Activated T-helper 1 cell treated with anti-CD3 and anti-CD28 coated beads, Interleukin-12 subunit alpha, Interleukin-12 subunit beta, Interleukin-2, Interleukin-4 antibody, amounts not matched to agents 30 ng/mL and 10 ng/mL and 1 ng/mL, durations not matched to agents 14 hours and 24 hours and 36 hours (primary cell): ENCODE measurements at regions not wholly inside any gene's neighbourhood (a gene's known extent, or its start where the extent isn't known, plus 50 kb on each side); places are given as distances from the start of the nearest gene placed in this dataset.

ENCODE experiments used
- DNase-seq: peaks from one replicate; pipeline ENCODE4 v3.0.0; 2021; ENCODE audit warnings: low spot score
- H3K27ac Mint-ChIP-seq: one replicate; pipeline ENCODE4 v1.8.0; 2021; ENCODE audit warnings: mild to moderate bottlenecking, mixed read lengths
- H3K27me3 Mint-ChIP-seq: one replicate; pipeline ENCODE4 v1.8.0; 2022; ENCODE audit warnings: mild to moderate bottlenecking, moderate library complexity, mixed read lengths; ENCODE audit not compliant: insufficient read depth
- H3K36me3 Mint-ChIP-seq: one replicate; pipeline ENCODE4 v1.8.0; 2021; ENCODE audit warnings: low read depth, mixed read lengths
- H3K4me1 Mint-ChIP-seq: one replicate; pipeline ENCODE4 v1.8.0; 2021; ENCODE audit warnings: low read depth, mixed read lengths
- H3K4me3 Mint-ChIP-seq: one replicate; pipeline ENCODE4 v1.8.0; 2021; ENCODE audit warnings: mild to moderate bottlenecking, moderate library complexity, mixed read lengths
- H3K9me3 Mint-ChIP-seq: one replicate; pipeline ENCODE4 v1.8.0; 2021; ENCODE audit warnings: mixed read lengths
- intact Hi-C: fragments of 100-400 bp; cut with micrococcal nuclease; formaldehyde crosslinking; loops from one replicate; pipeline ENCODE4 v1.15.1; 2024

GRCh38 chr21:17738176-17738953, 80.8 kb downstream of the C21orf91 start:
- no peak for DNase-seq
- no peaks in the 10 kb centered on the region for H3K27me3 Mint-ChIP-seq
- no peak overlapping the region for H3K27ac Mint-ChIP-seq
- H3K9me3 Mint-ChIP-seq: peaks cover 18% of the 10 kb centered on the region
- H3K4me1 Mint-ChIP-seq: peaks cover 13% of the 10 kb centered on the region
- H3K4me3 Mint-ChIP-seq: no peak overlapping the region
- peaks cover 4% of the 10 kb centered on the region for H3K36me3 Mint-ChIP-seq
- intact Hi-C loops: no loop called here

GRCh38 chr21:17736072-17736471, 83.1 kb downstream of the C21orf91 start:
- intact Hi-C loops: no loop called here
- peaks cover 3% of the 10 kb centered on the region for H3K36me3 Mint-ChIP-seq
- peaks cover 6% of the 10 kb centered on the region for H3K4me1 Mint-ChIP-seq
- H3K27ac Mint-ChIP-seq: no peak overlapping the region
- no peak for DNase-seq
- no peaks in the 10 kb centered on the region for H3K27me3 Mint-ChIP-seq
- no peak overlapping the region for H3K4me3 Mint-ChIP-seq
- peaks cover 3% of the 10 kb centered on the region for H3K9me3 Mint-ChIP-seq

GRCh38 chr21:17733209-17733608, 85.9 kb downstream of the C21orf91 start:
- H3K4me3 Mint-ChIP-seq: no peak overlapping the region
- DNase-seq: no peak
- intact Hi-C loops: no loop called here
- no peak overlapping the region for H3K27ac Mint-ChIP-seq
- H3K4me1 Mint-ChIP-seq: peaks cover 9% of the 10 kb centered on the region
- H3K36me3 Mint-ChIP-seq: peaks cover 3% of the 10 kb centered on the region
- peaks cover 3% of the 10 kb centered on the region for H3K9me3 Mint-ChIP-seq
- no peaks in the 10 kb centered on the region for H3K27me3 Mint-ChIP-seq

- peaks cover 9% of the 10 kb centered on the region for H3K4me1 Mint-ChIP-seq
- H3K36me3 Mint-ChIP-seq: peaks cover 3% of the 10 kb centered on the region
- H3K4me3 Mint-ChIP-seq: no peak overlapping the region
- no peaks in the 10 kb centered on the region for H3K27me3 Mint-ChIP-seq
- no peak overlapping the region for H3K27ac Mint-ChIP-seq
- intact Hi-C loops: no loop called here
- DNase-seq: no peak
- no peaks in the 10 kb centered on the region for H3K9me3 Mint-ChIP-seq
Measured at GRCh38 chr21:17732306-17732705, 86.8 kb downstream of the C21orf91 start.

GRCh38 chr21:17731554-17731953, 87.6 kb downstream of the C21orf91 start:
- no peaks in the 10 kb centered on the region for H3K27me3 Mint-ChIP-seq
- H3K4me3 Mint-ChIP-seq: no peak overlapping the region
- H3K36me3 Mint-ChIP-seq: peaks cover 3% of the 10 kb centered on the region
- no peak for DNase-seq
- H3K9me3 Mint-ChIP-seq: no peaks in the 10 kb centered on the region
- peaks cover 9% of the 10 kb centered on the region for H3K4me1 Mint-ChIP-seq
- intact Hi-C loops: no loop called here
- H3K27ac Mint-ChIP-seq: no peak overlapping the region

- Mint-ChIP-seq H3K27ac (no peak overlapping the region), H3K4me3 (no peak overlapping the region), H3K4me1 (peaks cover 9% of the 10 kb centered on the region), H3K27me3 (no peaks in the 10 kb centered on the region), H3K36me3 (peaks cover 3% of the 10 kb centered on the region), H3K9me3 (no peaks in the 10 kb centered on the region)
- DNase-seq: no peak
- intact Hi-C loops: no loop called here
Measured at GRCh38 chr21:17730782-17731181, 88.4 kb downstream of the C21orf91 start.

GRCh38 chr21:17729455-17729854, 89.7 kb downstream of the C21orf91 start:
- Mint-ChIP-seq H3K4me1 (peaks cover 9% of the 10 kb centered on the region), H3K27me3 (no peaks in the 10 kb centered on the region), H3K9me3 (no peaks in the 10 kb centered on the region), H3K4me3 (no peak overlapping the region), H3K27ac (no peak overlapping the region), H3K36me3 (no peaks in the 10 kb centered on the region)
- no peak for DNase-seq
- intact Hi-C loops: no loop called here

- Mint-ChIP-seq H3K4me1 (peaks cover 9% of the 10 kb centered on the region), H3K9me3 (no peaks in the 10 kb centered on the region), H3K4me3 (no peak overlapping the region), H3K27me3 (no peaks in the 10 kb centered on the region), H3K27ac (no peak overlapping the region), H3K36me3 (no peaks in the 10 kb centered on the region)
- DNase-seq: no peak
- intact Hi-C loops: no loop called here
Measured at GRCh38 chr21:17727361-17727760, 91.8 kb downstream of the C21orf91 start.

- peaks cover 9% of the 10 kb centered on the region for H3K4me1 Mint-ChIP-seq
- no peak overlapping the region for H3K27ac Mint-ChIP-seq
- intact Hi-C loops: no loop called here
- no peaks in the 10 kb centered on the region for H3K36me3 Mint-ChIP-seq
- no peaks in the 10 kb centered on the region for H3K9me3 Mint-ChIP-seq
- no peak for DNase-seq
- no peaks in the 10 kb centered on the region for H3K27me3 Mint-ChIP-seq
- H3K4me3 Mint-ChIP-seq: no peak overlapping the region
Measured at GRCh38 chr21:17726047-17726829, 92.9 kb downstream of the C21orf91 start.

- Mint-ChIP-seq H3K36me3 (no peaks in the 10 kb centered on the region), H3K27me3 (no peaks in the 10 kb centered on the region), H3K4me3 (no peak overlapping the region), H3K4me1 (no peaks in the 10 kb centered on the region), H3K27ac (no peak overlapping the region), H3K9me3 (no peaks in the 10 kb centered on the region)
- DNase-seq: no peak
- intact Hi-C loops: no loop called here
Measured at GRCh38 chr21:17725339-17725738, 93.8 kb downstream of the C21orf91 start.

- Mint-ChIP-seq H3K36me3 (peaks cover 5% of the 10 kb centered on the region), H3K27me3 (peaks cover 3% of the 10 kb centered on the region), H3K4me3 (no peak overlapping the region), H3K4me1 (peaks cover 28% of the 10 kb centered on the region), H3K27ac (no peak overlapping the region), H3K9me3 (peaks cover 26% of the 10 kb centered on the region)
- no peak for DNase-seq
- intact Hi-C loops: no loop called here
Measured at GRCh38 chr21:17712887-17713286, 100.2 kb upstream of the BTG3 start.

GRCh38 chr21:17711896-17712295, 99.2 kb upstream of the BTG3 start:
- H3K36me3 Mint-ChIP-seq: peaks cover 10% of the 10 kb centered on the region
- peaks cover 3% of the 10 kb centered on the region for H3K27me3 Mint-ChIP-seq
- H3K4me1 Mint-ChIP-seq: peaks cover 31% of the 10 kb centered on the region
- no peak overlapping the region for H3K4me3 Mint-ChIP-seq
- intact Hi-C loops: no loop called here
- no peak for DNase-seq
- peaks cover 29% of the 10 kb centered on the region for H3K9me3 Mint-ChIP-seq
- H3K27ac Mint-ChIP-seq: no peak overlapping the region

- H3K27me3 Mint-ChIP-seq: peaks cover 11% of the 10 kb centered on the region
- intact Hi-C loops: loop anchor here (1.0 to 2.0 kb wide), 4 partner anchors 22 to 110 kb away; partner anchors contain the start of gene C21orf91
- H3K4me1 Mint-ChIP-seq: peaks cover 31% of the 10 kb centered on the region
- DNase-seq: no peak
- peak overlapping the region; percentile 42 for H3K27ac Mint-ChIP-seq
- peaks cover 38% of the 10 kb centered on the region for H3K9me3 Mint-ChIP-seq
- peaks cover 12% of the 10 kb centered on the region for H3K36me3 Mint-ChIP-seq
- no peak overlapping the region for H3K4me3 Mint-ChIP-seq
Measured at GRCh38 chr21:17709266-17709611, 96.5 kb upstream of the BTG3 start.
